ENCODE measurements at regions not wholly inside any gene's neighbourhood (a gene's known extent, or its start where the extent isn't known, plus 50 kb on each side); places are given as distances from the start of the nearest gene placed in this dataset.
"Not testable (repeated sequence)": the region's sequence is repeated elsewhere in the genome, so short reads cannot be mapped to it uniquely, and the experiment has no call there.

DNA sequence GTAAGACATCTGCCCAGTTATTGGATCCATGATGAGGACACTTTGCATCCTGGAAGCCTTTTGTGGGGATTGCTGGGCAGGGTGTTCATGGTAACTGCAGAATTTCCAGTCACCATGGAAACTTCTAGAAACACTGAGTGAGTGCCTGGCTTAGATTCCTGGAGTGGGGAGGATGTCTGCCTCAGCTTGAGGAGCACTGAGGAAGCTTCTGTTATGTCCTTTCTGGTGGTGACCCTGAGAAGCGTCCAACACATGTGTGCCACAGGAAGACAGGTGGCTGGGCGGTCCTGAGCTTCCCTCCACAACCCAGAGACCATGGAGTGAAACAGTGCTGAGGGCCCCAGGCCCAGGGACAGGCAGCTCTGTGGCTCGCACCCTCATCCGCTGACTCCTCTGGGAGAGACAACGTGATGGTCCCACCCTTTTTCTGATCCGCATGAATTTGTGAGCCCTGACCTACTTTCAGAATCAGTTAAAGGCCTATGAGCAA, 191.8 kb upstream of the CXCL12 start:
- H3K36me3 ChIP-seq (ENCODE audit: control insufficient read depth in 1 of 2, insufficient read depth in 2 of 2, low read depth in 1 of 2, low read length in 2 of 2), result no peaks in the 10 kb centered on the region
- no peaks in the 10 kb centered on the region for H3K79me1 ChIP-seq (replicated peaks; ENCODE audit: low read length, poor library complexity, severe bottlenecking)
- WGBS, result 89% methylated on average over 6 of the region's 6 CpGs
- H3K27ac ChIP-seq (ENCODE audit: low read length, poor library complexity, severe bottlenecking), result no peak overlapping the region
- peak; percentile 3 for DNase-seq
- H3K23ac ChIP-seq (ENCODE audit: low read length in 2 of 2), result no peak overlapping the region
- H3K18ac ChIP-seq (ENCODE audit: low read depth in 1 of 2, low read length in 2 of 2), result no peak overlapping the region
- no peaks in the 10 kb centered on the region for H3K9me3 ChIP-seq (ENCODE audit: control insufficient read depth, low read length)
- peak overlapping the region; percentile 93 for H3K9ac ChIP-seq (ENCODE audit: low read length)
- H2BK5ac ChIP-seq (ENCODE audit: low read depth, low read length, poor library complexity, severe bottlenecking), result no peak overlapping the region
- no peak overlapping the region for H4K8ac ChIP-seq (ENCODE audit: low read length)
- no peaks in the 10 kb centered on the region for H3K27me3 ChIP-seq (ENCODE audit: control insufficient read depth in 1 of 2, insufficient read depth in 1 of 2, low read length in 2 of 2)
- no peak overlapping the region for H2AFZ ChIP-seq (ENCODE audit: low read depth, low read length)
- H3K4me1 ChIP-seq (ENCODE audit: control insufficient read depth, insufficient read depth, low read depth, low read length), result peaks cover 2% of the 10 kb centered on the region
- H2AK5ac ChIP-seq (ENCODE audit: low read length, severe bottlenecking), result no peak overlapping the region
- H2BK15ac ChIP-seq (ENCODE audit: low read depth, poor library complexity, severe bottlenecking), result no peak overlapping the region
- H3K14ac ChIP-seq (ENCODE audit: low read length in 2 of 2), result no peak overlapping the region
- H3K4me3 ChIP-seq (ENCODE audit: insufficient read depth in 1 of 2, low read depth in 1 of 2, low read length in 2 of 2), result peak overlapping the region in 1 of 2 experiments; percentile 35
- H3K4ac ChIP-seq (ENCODE audit: low read depth in 1 of 2, low read length in 2 of 2), result no peak overlapping the region
- no peak overlapping the region for H3K4me2 ChIP-seq (ENCODE audit: low read length, poor library complexity, severe bottlenecking)
- H2BK12ac ChIP-seq (ENCODE audit: low read length in 2 of 2), result no peak overlapping the region
- no peak overlapping the region for H2BK120ac ChIP-seq (ENCODE audit: low read depth, low read length)
- no peak overlapping the region for H4K91ac ChIP-seq (ENCODE audit: low read length)

DNA sequence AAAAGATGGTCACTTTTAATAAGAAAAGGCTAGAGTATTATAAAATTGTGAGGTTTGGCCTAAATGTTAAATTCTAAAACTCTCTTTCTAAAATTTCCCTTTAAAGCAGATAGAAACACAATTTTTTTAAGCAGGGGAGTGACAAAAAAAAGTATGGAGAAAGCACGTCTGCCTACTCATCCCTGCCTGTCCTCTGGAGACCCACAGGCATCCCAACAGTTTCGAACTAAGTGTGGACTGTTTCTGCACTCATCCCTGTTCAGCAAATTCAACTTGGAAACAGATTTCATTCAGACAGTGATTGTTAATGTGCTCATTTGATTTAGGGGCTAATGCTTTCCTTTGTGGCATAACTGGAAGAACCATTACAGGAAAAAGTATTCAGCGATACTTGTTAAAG, 192.6 kb upstream of the CXCL12 start:
- 87% methylated on average over 3 of the region's 3 CpGs for WGBS
- no peak overlapping the region for H3K4ac ChIP-seq (ENCODE audit: low read depth in 1 of 2, low read length in 2 of 2)
- H3K79me1 ChIP-seq (replicated peaks; ENCODE audit: low read length, poor library complexity, severe bottlenecking), result no peaks in the 10 kb centered on the region
- peak overlapping the region; percentile 93 for H3K9ac ChIP-seq (ENCODE audit: low read length)
- no peak overlapping the region for H2AK5ac ChIP-seq (ENCODE audit: low read length, severe bottlenecking)
- H2BK120ac ChIP-seq (ENCODE audit: low read depth, low read length), result no peak overlapping the region
- no peak overlapping the region for H4K91ac ChIP-seq (ENCODE audit: low read length)
- no peak for DNase-seq
- no peaks in the 10 kb centered on the region for H3K27me3 ChIP-seq (ENCODE audit: control insufficient read depth in 1 of 2, insufficient read depth in 1 of 2, low read length in 2 of 2)
- H3K4me2 ChIP-seq (ENCODE audit: low read length, poor library complexity, severe bottlenecking), result no peak overlapping the region
- no peak overlapping the region for H3K27ac ChIP-seq (ENCODE audit: low read length, poor library complexity, severe bottlenecking)
- no peak overlapping the region for H3K23ac ChIP-seq (ENCODE audit: low read length in 2 of 2)
- no peak overlapping the region for H2BK15ac ChIP-seq (ENCODE audit: low read depth, poor library complexity, severe bottlenecking)
- H3K4me3 ChIP-seq (ENCODE audit: insufficient read depth in 1 of 2, low read depth in 1 of 2, low read length in 2 of 2), result peak overlapping the region in 1 of 2 experiments; percentile 35
- H2AFZ ChIP-seq (ENCODE audit: low read depth, low read length), result no peak overlapping the region
- H2BK5ac ChIP-seq (ENCODE audit: low read depth, low read length, poor library complexity, severe bottlenecking), result no peak overlapping the region
- no peaks in the 10 kb centered on the region for H3K36me3 ChIP-seq (ENCODE audit: control insufficient read depth in 1 of 2, insufficient read depth in 2 of 2, low read depth in 1 of 2, low read length in 2 of 2)
- no peak overlapping the region for H4K8ac ChIP-seq (ENCODE audit: low read length)
- H3K18ac ChIP-seq (ENCODE audit: low read depth in 1 of 2, low read length in 2 of 2), result no peak overlapping the region
- no peak overlapping the region for H3K14ac ChIP-seq (ENCODE audit: low read length in 2 of 2)
- no peak overlapping the region for H2BK12ac ChIP-seq (ENCODE audit: low read length in 2 of 2)
- H3K9me3 ChIP-seq (ENCODE audit: control insufficient read depth, low read length), result no peaks in the 10 kb centered on the region
- H3K4me1 ChIP-seq (ENCODE audit: control insufficient read depth, insufficient read depth, low read depth, low read length), result peaks cover 2% of the 10 kb centered on the region

DNA sequence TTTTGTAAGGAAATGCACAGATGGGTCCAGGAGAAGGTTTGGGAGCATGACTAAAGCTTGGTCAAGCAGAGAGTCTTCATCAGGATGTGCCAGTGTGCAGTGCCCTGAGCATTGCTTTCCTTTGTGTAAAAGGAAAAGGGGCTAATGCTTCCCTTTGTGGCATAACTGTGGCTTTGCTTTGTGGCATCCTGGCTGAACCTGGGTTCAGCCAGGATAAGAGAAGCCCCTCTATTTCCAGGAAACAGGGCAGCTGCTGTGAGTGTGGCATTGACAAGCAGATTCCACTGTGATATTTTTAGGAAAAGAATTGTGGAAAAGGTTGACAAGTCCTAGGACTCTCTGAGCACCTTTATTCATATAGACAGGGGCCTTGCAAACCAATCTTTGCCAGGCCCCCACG, 193.4 kb upstream of the CXCL12 start:
- Histone ChIP-seq H3K27ac (ENCODE audit: low read length, poor library complexity, severe bottlenecking) (no peak overlapping the region), H4K8ac (ENCODE audit: low read length) (no peak overlapping the region), H3K9ac (ENCODE audit: low read length) (peak overlapping the region; percentile 93), H3K79me1 (replicated peaks; ENCODE audit: low read length, poor library complexity, severe bottlenecking) (no peaks in the 10 kb centered on the region), H3K14ac (ENCODE audit: low read length in 2 of 2) (no peak overlapping the region), H3K4me2 (ENCODE audit: low read length, poor library complexity, severe bottlenecking) (no peak overlapping the region), H2BK15ac (ENCODE audit: low read depth, poor library complexity, severe bottlenecking) (no peak overlapping the region), H2AK5ac (ENCODE audit: low read length, severe bottlenecking) (no peak overlapping the region), H2BK120ac (ENCODE audit: low read depth, low read length) (no peak overlapping the region), H3K4ac (ENCODE audit: low read depth in 1 of 2, low read length in 2 of 2) (no peak overlapping the region), H3K4me3 (ENCODE audit: insufficient read depth in 1 of 2, low read depth in 1 of 2, low read length in 2 of 2) (no peak overlapping the region), H2BK5ac (ENCODE audit: low read depth, low read length, poor library complexity, severe bottlenecking) (no peak overlapping the region), H3K36me3 (ENCODE audit: control insufficient read depth in 1 of 2, insufficient read depth in 2 of 2, low read depth in 1 of 2, low read length in 2 of 2) (no peaks in the 10 kb centered on the region), H4K91ac (ENCODE audit: low read length) (no peak overlapping the region), H3K23ac (ENCODE audit: low read length in 2 of 2) (no peak overlapping the region), H2BK12ac (ENCODE audit: low read length in 2 of 2) (no peak overlapping the region), H3K18ac (ENCODE audit: low read depth in 1 of 2, low read length in 2 of 2) (no peak overlapping the region), H3K4me1 (ENCODE audit: control insufficient read depth, insufficient read depth, low read depth, low read length) (peaks cover 2% of the 10 kb centered on the region), H2AFZ (ENCODE audit: low read depth, low read length) (no peak overlapping the region), H3K9me3 (ENCODE audit: control insufficient read depth, low read length) (no peaks in the 10 kb centered on the region), H3K27me3 (ENCODE audit: control insufficient read depth in 1 of 2, insufficient read depth in 1 of 2, low read length in 2 of 2) (no peaks in the 10 kb centered on the region)
- WGBS, result 92% methylated on average over 1 of the region's 1 CpG
- DNase-seq, result no peak

DNA sequence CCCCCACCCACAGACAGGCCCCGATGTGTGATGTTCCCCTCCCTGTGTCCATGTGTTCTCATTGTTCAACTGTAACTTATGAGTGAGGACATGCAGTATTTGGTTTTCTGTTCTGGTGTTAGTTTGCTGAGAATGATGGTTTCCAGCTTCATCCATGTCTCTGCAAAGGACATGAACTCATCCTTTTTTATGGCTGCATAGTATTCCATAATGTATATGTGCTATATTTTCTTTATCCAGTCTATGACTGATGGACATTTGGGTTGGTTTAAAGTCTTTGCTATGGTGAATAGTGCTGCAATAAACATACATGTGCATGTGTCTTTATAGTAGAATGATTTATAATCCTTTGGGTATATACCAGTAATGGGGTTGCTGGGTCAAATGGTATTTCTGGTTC, 194.1 kb upstream of the CXCL12 start:
- not testable (repeated sequence) for H3K79me1 ChIP-seq (replicated peaks; ENCODE audit: low read length, poor library complexity, severe bottlenecking); H2AK5ac ChIP-seq (ENCODE audit: low read length, severe bottlenecking); H2BK12ac ChIP-seq (ENCODE audit: low read length in 2 of 2); H2BK120ac ChIP-seq (ENCODE audit: low read depth, low read length); H3K36me3 ChIP-seq (ENCODE audit: control insufficient read depth in 1 of 2, insufficient read depth in 2 of 2, low read depth in 1 of 2, low read length in 2 of 2); H2BK15ac ChIP-seq (ENCODE audit: low read depth, poor library complexity, severe bottlenecking); H3K4me1 ChIP-seq (ENCODE audit: control insufficient read depth, insufficient read depth, low read depth, low read length); DNase-seq; H3K9ac ChIP-seq (ENCODE audit: low read length); H3K4ac ChIP-seq (ENCODE audit: low read depth in 1 of 2, low read length in 2 of 2); H2AFZ ChIP-seq (ENCODE audit: low read depth, low read length); H4K8ac ChIP-seq (ENCODE audit: low read length); H3K18ac ChIP-seq (ENCODE audit: low read depth in 1 of 2, low read length in 2 of 2); H3K14ac ChIP-seq (ENCODE audit: low read length in 2 of 2); H3K4me3 ChIP-seq (ENCODE audit: insufficient read depth in 1 of 2, low read depth in 1 of 2, low read length in 2 of 2); H3K9me3 ChIP-seq (ENCODE audit: control insufficient read depth, low read length); H2BK5ac ChIP-seq (ENCODE audit: low read depth, low read length, poor library complexity, severe bottlenecking); H3K23ac ChIP-seq (ENCODE audit: low read length in 2 of 2); H3K4me2 ChIP-seq (ENCODE audit: low read length, poor library complexity, severe bottlenecking); H3K27ac ChIP-seq (ENCODE audit: low read length, poor library complexity, severe bottlenecking); H4K91ac ChIP-seq (ENCODE audit: low read length); H3K27me3 ChIP-seq (ENCODE audit: control insufficient read depth in 1 of 2, insufficient read depth in 1 of 2, low read length in 2 of 2)
- WGBS, result no CpG with 5 or more reads among the region's 1 CpG

Data from mesenchymal stem cell (in vitro differentiated cells and primary cell).